ENCODE measurements at regions not wholly inside any gene's neighbourhood (a gene's known extent, or its start where the extent isn't known, plus 50 kb on each side); places are given as distances from the start of the nearest gene placed in this dataset.
"Not testable (repeated sequence)": the region's sequence is repeated elsewhere in the genome, so short reads cannot be mapped to it uniquely, and the experiment has no call there.

DNA sequence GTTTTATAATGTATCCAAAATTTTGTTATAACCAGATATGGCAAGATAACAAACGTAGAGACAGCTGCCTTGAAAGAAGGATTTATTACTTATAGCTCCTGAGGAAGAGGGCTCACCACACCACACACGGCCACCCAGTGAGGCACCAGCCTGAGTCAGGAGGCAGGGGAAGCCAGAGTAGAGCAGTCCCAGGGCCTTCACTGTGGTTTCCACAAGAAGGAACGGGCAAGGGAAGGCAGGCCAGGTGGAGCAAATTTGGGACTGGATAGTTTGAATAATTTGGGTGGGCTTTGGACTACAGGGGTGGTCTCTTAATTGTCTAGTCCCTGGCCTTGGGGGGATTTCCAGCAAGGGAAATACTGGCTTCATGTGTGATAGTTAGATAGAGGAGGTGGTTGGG lies 72.5 kb downstream of the RRAGC start:
- DNase-seq (ENCODE audit: low read depth): no peak

- no peak for DNase-seq (ENCODE audit: low read depth)
These were observed 73.5 kb downstream of the RRAGC start for GRCh38 chr1:38786040-38786436.

DNA sequence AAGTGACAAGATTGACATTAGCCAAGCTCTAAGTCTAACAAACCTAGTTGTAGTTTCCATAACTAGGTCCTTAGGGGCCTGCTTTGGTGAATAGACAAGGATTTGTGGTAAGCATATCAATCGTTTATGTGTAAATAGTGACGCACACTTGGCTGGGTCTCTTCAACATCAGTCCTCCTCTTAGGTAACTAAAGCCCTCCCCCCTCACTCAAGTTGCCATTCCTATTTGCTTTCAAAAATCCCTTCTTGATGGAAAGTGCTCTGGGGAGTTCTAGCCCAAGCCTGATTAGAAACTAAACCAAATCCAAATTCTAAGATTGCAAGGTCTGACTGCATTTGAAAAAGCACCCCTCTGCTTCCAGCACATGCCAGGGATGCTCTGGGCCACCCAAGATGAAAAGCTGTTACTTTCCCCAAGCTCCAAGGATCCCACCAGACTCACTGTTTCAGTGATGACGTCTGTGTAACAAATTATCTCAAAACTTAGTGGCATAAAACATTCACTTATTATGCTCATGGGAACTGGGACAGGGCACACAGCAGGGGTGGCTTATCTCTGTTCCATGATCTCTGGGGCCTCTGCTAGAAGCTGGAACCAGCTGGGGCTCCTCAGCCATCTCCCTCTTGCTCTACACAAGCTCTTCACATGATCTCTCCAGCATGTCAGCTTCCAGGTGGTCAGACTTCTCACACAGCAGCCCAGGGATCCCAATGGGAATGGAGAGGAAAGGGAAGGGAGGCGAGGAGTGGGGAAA lies 74.1 kb downstream of the RRAGC start:
- DNase-seq (ENCODE audit: low read depth): no peak

DNA sequence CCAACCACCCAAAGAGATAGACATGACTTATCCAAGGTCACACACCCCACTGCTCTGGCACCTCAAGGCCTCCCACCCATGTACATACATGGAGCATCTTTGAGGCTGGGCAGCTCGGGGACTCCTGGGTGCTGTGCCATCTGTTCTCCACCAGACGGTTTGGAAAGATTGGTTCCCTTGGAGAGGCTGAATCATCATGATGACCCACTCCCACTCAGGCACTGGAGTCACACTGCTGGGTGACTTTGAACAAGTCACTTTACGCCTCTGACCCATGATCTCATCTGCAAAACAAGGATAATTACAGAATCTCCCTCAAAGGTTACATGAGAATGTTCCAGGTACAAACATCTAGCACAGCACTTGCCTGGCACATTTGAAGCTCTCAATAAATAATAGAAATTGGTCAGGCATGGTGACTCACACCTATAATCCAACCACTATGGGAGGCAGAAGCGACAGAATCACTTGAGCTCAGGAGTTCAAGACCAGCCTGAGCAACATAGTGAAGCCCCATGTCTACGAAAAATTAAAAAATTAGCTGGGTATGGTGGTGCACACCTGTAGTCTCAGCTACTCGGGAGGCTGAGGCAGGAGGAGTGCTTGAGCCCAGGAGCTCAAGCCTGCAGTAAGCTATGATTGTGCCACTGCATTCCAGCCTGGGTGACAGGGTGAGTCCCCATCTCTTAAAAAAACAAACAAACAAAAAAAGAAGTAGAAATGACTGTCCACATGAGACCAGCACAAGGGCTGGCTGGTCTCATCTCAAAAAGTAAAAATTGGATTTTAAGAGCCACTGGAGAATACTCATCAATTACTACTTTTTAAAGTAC lies 74.9 kb downstream of the RRAGC start:
- no peak for DNase-seq (ENCODE audit: low read depth)

GRCh38 chr1:38783640-38784229 lies 75.8 kb downstream of the RRAGC start:
- no peak for DNase-seq (ENCODE audit: low read depth)

DNA sequence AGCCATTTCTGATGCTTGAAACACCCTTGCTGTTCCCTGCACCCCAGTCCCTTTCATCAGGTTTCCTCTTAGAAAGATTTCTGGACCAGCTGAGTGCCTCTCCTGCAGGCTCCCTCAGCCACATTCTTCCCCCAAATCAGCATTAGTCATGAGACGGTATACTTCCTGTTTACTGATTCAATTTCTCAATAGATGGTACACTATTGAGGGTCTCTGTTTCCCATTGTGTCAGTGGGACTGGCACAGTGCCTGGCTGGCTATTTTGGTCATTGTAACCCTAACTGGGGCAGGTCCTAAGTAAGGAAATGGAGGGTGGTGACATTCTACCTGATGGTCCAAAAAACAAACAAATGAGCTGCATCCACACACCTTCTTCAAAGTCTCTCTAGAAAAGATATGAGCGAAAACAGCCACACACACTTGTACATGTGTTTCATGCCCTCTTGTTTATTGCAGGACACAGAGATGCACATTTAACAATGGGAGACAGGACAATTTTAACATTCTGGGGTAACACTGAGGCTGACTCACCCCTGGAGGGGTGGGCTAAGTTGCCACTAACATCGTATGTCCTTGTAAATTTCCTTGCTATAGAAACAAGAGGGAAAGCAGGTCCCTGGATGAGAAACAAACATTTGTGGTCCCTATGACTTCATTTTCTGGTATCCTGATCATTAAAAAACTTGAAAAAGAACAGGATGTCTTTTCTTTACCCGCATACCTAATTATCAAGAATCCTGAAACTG lies 77.5 kb downstream of the RRAGC start:
- DNase-seq (ENCODE audit: low read depth): no peak

- no peak for DNase-seq (ENCODE audit: low read depth)
These were observed 79.4 kb downstream of the RRAGC start for GRCh38 chr1:38780133-38780532.

DNA sequence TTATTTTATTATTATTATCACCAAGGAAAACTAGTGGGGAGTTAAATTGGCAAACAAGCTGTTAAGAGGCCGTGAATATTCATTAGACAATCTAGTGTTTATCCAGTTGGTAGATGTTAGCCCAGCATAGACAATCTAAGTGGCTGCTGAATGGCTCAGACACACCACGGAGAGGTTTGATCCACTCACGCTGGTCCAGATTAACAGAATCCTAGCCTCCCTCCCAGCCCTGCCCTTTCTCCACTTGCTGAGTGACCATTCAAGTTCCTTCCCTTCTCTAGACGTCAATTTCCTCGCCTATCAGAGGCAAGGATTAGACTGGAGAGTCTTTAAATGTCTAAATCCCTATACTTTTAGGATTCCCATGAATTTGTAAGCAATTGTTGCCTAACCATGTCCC lies 80.1 kb downstream of the RRAGC start:
- DNase-seq (ENCODE audit: low read depth): no peak

DNA sequence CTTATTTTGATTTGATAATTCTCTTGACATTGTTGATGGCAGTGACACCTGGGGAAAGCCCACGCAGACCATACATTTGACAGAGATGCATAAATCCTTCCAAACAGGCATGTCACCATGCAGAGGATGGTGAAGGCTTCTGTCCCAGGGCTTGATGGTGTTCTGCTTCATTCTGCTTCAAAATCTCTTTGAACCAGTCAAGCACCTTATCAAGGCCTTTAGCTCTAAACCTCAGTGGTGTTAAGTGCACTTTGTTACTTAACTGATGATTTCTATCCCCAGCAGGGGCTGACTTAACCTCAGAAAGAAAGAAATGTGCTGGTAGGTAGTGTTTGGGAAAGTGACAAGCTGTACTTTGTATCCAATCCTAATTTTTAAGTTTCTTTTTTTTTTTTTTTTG lies 81.1 kb downstream of the RRAGC start:
- no peak for DNase-seq (ENCODE audit: low read depth)

DNA sequence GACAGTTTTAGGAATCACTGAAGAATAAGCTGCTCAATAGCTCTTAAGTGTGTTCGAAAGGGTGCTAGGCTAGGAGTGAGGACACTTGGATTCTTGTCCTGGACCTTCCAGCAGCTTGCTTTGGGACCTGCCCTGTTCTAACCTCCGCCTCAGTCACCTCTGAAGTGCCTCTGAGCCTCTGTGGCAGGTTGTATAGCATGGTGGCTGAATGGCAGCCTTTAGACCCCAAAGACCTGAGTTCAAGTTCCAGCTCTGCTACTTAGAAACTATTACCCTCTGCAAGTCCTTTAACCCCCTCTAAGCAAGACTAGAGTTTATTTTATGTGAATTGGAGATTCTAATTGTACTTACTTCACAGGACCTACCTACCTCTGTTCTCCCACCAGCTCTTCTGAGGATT lies 81.5 kb downstream of the RRAGC start:
- DNase-seq (ENCODE audit: low read depth): no peak

DNA sequence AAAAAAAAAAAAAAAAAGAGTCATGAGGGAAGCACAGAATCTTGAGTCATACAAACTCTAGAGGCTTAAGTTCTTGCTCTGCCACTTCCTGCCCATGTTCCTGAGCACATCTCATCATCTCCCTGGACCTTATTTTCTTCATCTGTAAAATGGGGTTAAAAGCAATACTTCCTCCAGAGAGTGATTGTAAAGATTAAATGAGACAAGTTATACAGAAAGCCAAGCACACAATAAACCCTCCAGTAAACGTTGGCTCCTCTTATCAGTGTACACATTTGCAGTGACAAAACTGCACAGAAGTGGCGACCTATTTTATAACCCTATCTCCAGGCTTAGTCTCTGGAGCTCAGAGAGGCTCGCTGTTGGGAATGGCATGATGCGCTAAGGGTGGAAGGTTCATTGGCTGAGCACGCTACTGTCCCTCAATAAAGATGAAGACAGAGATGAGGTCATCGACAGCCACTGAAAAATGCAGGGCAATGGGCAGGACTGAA lies 82.1 kb downstream of the RRAGC start:
- DNase-seq (ENCODE audit: low read depth): no peak

DNA sequence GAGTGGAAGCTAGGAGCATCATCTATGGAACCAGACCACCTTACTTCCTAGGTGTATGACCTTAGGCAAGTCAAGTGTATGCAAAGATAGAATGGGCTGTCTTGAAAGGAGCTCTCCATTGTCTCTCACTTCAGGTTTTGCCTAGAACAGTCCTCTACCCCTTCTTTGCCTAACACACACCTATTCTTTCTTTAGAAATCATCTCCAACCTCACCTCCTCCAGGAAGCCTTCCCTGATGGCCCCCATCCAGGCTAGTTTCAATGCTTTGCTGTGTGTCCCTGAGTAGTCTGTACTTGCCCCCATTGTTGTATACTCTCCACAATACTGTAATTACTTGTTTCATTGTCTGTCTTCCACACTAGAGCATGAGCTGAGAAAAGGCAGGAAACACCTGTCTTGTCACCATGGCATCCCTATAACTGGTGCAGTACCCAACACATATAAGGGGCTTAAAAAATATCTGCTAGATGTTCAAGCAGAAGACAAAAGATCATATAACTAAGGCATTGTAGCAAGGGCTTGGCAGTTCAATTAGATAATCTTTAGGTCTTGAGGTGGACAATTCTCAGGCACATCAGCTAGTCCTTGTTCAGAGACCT lies 83.0 kb downstream of the RRAGC start:
- DNase-seq (ENCODE audit: low read depth): no peak

DNA sequence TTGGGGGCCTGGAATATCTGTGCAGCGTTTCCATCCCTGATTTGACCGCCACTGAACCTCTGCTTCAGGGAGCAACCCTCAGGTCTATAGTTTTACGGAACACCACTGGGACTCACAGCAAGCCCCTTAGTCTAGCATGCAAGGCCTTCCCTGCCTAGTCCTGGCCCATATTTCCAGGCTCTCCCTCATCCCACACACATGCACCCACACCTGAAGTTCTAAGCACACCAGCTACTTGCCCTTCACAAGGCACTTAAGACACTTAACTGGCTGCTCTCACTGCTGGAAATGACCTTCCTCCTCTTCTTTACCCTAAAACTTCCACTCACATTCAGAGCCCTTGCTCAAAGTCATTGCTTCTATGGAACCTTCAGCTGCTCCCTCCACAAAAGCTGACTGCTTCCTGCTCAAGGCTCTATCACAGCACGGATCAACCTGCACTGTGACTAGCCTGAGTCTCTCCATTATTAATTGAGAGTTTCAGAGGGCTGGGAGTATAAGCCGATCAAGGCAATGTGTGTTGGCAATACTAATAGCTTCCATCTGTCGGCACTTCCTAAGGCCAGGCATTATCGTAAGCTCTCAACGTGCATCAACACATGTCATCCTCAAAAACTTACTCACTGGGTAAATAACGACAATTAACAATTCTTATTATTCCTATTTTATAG lies 84.3 kb downstream of the RRAGC start:
- DNase-seq (ENCODE audit: low read depth): no peak

- DNase-seq (ENCODE audit: low read depth): no peak
These were observed 86.1 kb downstream of the RRAGC start for GRCh38 chr1:38773483-38773882.

DNA sequence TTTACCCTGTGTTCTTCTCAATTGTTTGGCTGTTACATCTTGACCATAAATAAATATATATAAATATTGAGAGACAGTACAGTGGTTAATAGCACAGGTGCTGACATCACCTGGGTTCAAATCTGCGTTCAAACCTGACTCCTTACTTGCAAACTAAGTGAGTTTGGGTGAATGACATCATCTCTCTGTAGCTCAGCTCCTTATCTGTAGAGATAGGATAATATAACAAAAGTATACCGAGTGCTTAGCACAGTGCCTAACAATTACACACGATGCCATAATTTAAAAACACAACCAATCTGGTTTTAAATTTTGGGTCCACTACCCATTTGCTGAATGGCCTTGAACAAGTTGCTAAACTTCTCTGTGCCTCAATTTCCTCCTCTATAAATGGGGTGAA lies 86.6 kb downstream of the RRAGC start:
- no peak for DNase-seq (ENCODE audit: low read depth)

GRCh38 chr1:38772026-38772425 lies 87.5 kb downstream of the RRAGC start:
- DNase-seq (ENCODE audit: low read depth): no peak

GRCh38 chr1:38770516-38771173 lies 88.9 kb downstream of the RRAGC start:
- not testable (repeated sequence) for DNase-seq (ENCODE audit: low read depth)

GRCh38 chr1:38766125-38766524 lies 93.4 kb downstream of the RRAGC start:
- DNase-seq (ENCODE audit: low read depth): no peak

DNA sequence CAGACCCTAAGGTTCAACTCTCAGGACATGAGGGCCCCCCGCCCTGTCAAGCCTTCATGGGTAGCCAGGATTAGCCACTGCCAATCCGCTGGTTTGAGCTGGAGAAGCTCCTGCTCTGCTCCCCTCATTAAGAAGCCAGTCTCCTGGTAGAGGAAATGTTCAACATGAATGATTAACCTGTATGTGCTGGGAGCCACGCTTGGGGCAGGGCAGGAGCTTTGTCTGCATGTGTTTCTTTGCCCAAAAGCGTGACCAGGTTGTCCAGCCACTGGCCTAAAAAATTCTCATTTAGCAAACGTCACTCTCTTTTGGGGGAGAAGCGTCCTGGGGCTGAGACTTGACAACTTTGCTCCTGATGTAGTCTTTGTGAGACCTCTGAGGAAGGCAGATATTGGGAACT lies 96.5 kb downstream of the RRAGC start:
- DNase-seq (ENCODE audit: low read depth): no peak

DNA sequence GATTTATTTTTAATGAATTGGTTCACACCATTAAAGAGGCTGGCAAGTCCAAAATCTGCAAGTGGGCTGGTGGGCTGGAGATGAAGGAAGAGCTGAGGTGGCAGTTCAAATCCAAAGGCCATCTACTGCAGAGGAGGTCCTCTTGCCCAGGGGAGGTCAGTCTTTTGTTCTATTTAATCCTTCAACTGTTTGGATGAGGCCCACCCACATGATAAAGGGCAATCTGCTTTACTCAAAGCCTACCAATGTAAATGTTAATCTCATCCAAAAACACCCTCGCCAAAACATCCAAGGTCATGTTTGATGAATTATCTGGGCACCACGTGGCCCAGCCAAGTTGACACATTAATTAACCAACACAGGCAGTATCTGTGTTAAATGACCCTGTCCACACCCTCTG lies 99.0 kb downstream of the RRAGC start:
- no peak for DNase-seq (ENCODE audit: low read depth)

DNA sequence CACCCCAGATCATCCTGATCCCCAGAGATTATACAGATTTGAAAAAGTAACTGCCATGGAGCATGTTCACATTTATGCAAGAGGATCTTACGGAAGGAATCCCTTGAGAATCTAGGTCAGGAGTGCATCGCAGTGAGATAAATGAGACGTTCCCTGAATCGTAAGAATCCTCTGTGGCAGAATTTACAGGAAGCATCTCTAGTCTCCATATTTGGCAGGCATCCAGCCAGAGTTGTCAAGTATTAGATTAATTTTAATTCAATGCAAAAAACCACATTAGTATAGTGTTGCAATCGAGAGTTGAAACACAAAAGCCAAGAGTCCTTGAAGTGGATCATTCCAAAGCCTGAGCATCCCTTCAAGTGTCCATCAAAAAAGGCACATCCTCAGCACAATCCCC lies 100.8 kb downstream of the RRAGC start:
- DNase-seq (ENCODE audit: low read depth): no peak
